Activated T-helper 17 cell treated with anti-CD3 and anti-CD28 coated beads, Interleukin-2, amount 50 U/mL, for 72 hours (primary cell): ENCODE measurements at regions not wholly inside any gene's neighbourhood (a gene's known extent, or its start where the extent isn't known, plus 50 kb on each side); places are given as distances from the start of the nearest gene placed in this dataset.

ENCODE experiments used
- ATAC-seq: fragments of 150-1000 bp; cut with Tn5 transposase; replicated peaks from 2 replicates; pipeline ENCODE4 v1.10.0; 2021; ENCODE audit warnings: mild to moderate bottlenecking, moderate library complexity
- H3K27ac Mint-ChIP-seq: one replicate; pipeline ENCODE4 v1.8.0; 2022; ENCODE audit warnings: mixed read lengths
- H3K27me3 Mint-ChIP-seq: one replicate; pipeline ENCODE4 v1.8.0; 2022; ENCODE audit warnings: mixed read lengths
- H3K36me3 Mint-ChIP-seq: one replicate; pipeline ENCODE4 v1.8.0; 2022; ENCODE audit warnings: low read depth, mild to moderate bottlenecking, mixed read lengths
- H3K4me1 Mint-ChIP-seq: one replicate; pipeline ENCODE4 v1.8.0; 2022; ENCODE audit warnings: mixed read lengths
- H3K4me3 Mint-ChIP-seq: one replicate; pipeline ENCODE4 v1.8.0; 2022; ENCODE audit warnings: mild to moderate bottlenecking, mixed read lengths
- H3K9me3 Mint-ChIP-seq: one replicate; pipeline ENCODE4 v1.8.0; 2022; ENCODE audit warnings: mixed read lengths

GRCh38 chr2:75258620-75259019 is 59.3 kb upstream of the TACR1 start:
- no peaks in the 10 kb centered on the region for H3K36me3 Mint-ChIP-seq
- H3K27ac Mint-ChIP-seq: no peak overlapping the region
- H3K9me3 Mint-ChIP-seq: peaks cover 11% of the 10 kb centered on the region
- H3K4me3 Mint-ChIP-seq: no peak overlapping the region
- no peaks in the 10 kb centered on the region for H3K4me1 Mint-ChIP-seq
- H3K27me3 Mint-ChIP-seq: no peaks in the 10 kb centered on the region
- no peak for ATAC-seq

- Mint-ChIP-seq H3K4me1 (no peaks in the 10 kb centered on the region), H3K27me3 (peaks cover 4% of the 10 kb centered on the region), H3K27ac (no peak overlapping the region), H3K36me3 (no peaks in the 10 kb centered on the region), H3K4me3 (no peak overlapping the region), H3K9me3 (peaks cover 11% of the 10 kb centered on the region)
- ATAC-seq: no peak
Measured at GRCh38 chr2:75256485-75256884, 57.2 kb upstream of the TACR1 start.

GRCh38 chr2:75253526-75253925 is 54.2 kb upstream of the TACR1 start:
- H3K9me3 Mint-ChIP-seq: peaks cover 10% of the 10 kb centered on the region
- H3K36me3 Mint-ChIP-seq: no peaks in the 10 kb centered on the region
- peaks cover 11% of the 10 kb centered on the region for H3K27me3 Mint-ChIP-seq
- no peak for ATAC-seq
- no peak overlapping the region for H3K4me3 Mint-ChIP-seq
- H3K4me1 Mint-ChIP-seq: no peaks in the 10 kb centered on the region
- H3K27ac Mint-ChIP-seq: no peak overlapping the region

- Mint-ChIP-seq H3K4me3 (no peak overlapping the region), H3K36me3 (no peaks in the 10 kb centered on the region), H3K27ac (no peak overlapping the region), H3K9me3 (peaks cover 10% of the 10 kb centered on the region), H3K4me1 (no peaks in the 10 kb centered on the region), H3K27me3 (peaks cover 11% of the 10 kb centered on the region)
- no peak for ATAC-seq
Measured at GRCh38 chr2:75251896-75252295, 52.6 kb upstream of the TACR1 start.
